KBM-7 (cell line): ENCODE measurements at regions not wholly inside any gene's neighbourhood (a gene's known extent, or its start where the extent isn't known, plus 50 kb on each side); places are given as distances from the start of the nearest gene placed in this dataset.

ENCODE experiments used
- DNase-seq: peaks from one replicate; pipeline ENCODE4 v3.0.0-alpha.2; 2015
- in situ Hi-C: fragments of 300-500 bp; cut with MboI; formaldehyde crosslinking; loops from 2 replicates; pipeline ENCODE4 v1.14.3; 2020; ENCODE audit warnings: low sequenced_read_pairs, low pct_unique_long_range_greater_than_20kb, mixed read lengths

DNA sequence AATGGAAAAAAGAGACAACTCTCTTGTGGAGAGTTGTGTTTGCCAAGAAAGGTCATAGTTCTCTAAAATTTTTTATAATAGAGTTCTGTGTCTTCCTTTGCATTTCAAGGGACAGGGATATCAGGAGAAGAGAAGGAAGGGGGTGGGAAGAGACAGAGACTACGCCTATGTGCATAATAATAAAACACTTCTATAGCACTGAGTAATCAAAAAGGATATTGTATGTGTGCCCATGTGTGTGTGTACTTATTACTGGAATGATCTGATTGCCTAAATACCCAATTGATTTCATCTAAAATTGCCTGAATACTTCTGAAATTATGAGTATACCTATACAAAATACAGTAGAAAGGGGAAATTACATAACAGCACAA is 803.7 kb upstream of the ACVR2A start:
- in situ Hi-C loops, result no loop called here
- no peak for DNase-seq

DNA sequence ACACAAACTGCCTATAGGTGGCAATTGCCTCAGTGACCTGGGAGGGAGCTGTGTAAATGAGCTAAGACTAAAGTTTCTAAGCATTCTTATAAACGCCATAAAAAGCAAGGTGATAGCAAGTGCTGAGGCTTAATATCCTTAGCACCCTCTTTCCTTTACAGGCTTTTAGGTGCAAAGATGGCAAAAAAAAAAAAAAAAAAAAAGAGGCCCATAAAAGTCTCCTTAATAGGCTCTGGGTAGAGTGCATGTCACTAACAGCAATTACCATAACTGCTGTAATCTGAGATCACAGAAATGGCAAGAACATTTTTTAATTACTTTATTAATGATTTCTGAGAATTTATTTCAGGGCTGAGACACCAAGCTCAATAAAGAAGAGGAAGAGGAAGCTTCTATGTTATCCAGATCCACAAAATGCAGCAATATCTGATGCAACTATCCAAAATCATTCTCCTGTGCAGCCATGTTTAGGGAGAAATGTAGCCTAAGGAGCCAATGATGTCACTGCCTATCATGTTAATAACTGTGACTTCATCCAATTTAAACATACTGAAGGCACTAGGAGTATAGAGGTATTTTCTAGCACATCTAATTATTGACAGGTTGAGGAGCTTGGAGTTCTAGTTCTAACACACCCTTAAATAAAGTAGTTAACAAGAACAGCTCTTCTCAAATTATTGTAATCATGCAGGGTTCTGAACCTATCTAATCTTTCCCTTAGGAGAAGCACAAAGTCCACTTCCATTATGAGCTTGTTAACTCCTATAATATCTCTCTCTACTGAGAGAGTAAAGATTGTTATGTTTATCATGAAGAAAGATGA is 804.3 kb upstream of the ACVR2A start:
- in situ Hi-C loops, result no loop called here
- DNase-seq, result no peak

DNA sequence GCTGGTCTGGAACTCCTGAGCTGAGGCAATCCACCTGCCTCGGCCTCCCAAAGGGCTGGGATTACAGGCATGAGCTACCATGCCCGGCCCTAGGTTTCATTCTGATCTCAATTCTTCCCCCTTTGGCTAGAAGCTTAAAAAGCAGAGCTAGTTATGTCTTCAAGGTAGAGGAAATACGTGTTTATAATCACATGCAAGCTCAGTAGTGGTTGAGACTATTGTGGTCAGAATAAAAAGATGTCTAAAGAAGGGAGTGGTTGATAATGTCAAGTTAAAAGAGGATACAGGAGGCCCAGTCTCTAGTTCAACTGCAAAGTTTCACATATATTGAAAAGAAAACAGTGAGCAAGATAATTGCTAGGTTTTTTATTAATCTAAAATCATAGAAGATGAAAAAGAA is 807.8 kb upstream of the ACVR2A start:
- no peak for DNase-seq
- in situ Hi-C loops, result no loop called here

DNA sequence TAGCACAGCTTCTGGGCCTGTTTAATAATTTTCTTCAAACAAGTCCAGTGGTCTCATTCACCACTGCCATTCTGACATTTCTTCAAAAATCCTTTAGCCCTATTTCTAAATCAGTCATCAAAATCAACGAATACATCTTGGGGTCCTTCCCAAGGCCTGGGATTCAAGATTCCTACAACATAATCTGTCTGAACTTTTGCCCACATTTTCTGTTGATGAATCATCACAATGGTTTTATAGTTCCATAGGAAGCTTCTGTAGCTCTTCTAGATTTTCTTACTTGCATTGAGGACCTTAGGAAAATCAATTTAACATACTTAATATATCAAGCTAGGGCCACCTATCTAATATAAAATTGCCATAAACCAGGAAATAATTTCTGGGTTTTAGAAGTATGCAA is 811.8 kb upstream of the ACVR2A start:
- in situ Hi-C loops, result no loop called here

DNA sequence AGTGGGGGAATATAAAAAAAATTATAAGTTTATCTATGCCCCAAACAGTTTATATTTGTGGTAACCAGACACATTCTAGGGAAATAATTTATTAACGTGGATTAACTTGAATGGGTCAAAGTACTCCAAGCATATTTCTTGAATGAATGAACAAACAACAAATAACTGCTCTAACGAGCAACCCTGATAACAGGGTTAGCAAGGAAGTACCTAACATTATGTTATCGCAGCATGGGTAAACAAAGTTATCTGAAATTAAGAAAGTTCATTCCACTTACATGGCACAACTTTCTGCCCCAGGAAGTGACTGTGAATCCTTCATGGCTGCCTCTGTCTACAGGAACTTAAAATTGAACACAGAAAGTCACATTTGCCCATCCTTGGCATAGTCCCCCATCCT is 812.9 kb upstream of the ACVR2A start:
- DNase-seq, result no peak
- in situ Hi-C loops, result no loop called here

More for the DNA sequence above, 811.8 kb upstream of the ACVR2A start:
- no peak for DNase-seq

DNA sequence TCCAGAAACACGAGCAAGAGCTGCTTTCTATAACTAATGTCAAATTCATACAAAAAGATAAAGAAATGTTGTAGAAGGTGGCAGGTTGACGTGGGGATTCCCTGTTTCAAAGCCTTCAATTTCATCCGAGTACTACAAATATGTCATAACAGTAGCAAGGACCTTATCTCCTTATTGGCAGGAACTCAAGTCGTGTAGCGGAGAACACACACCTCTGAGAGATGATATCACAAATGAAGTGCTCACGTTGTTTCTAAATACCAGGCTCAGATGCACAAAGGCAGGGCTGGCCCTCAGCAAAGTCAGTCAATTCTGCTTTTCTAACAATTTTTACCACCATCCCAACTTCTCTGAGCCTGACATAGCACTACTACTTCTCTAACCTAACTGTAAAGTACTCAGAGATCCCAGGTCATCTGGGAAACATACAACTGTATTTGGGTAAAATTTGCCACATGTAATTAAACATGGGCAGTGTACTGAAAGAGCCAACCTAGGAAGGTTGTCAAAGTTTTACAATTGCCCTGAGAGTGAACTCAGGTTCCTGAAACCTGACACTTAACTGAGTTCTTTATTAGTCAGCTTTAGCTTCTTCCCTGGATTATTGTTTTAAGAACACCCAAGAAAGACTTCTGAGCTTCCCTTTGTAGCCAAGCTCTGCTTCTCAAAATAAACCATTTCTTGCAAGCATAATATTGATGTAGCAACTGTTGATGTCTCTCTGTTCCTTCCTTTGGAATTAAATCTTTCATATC is 813.7 kb upstream of the ACVR2A start:
- in situ Hi-C loops, result no loop called here
- DNase-seq, result no peak

DNA sequence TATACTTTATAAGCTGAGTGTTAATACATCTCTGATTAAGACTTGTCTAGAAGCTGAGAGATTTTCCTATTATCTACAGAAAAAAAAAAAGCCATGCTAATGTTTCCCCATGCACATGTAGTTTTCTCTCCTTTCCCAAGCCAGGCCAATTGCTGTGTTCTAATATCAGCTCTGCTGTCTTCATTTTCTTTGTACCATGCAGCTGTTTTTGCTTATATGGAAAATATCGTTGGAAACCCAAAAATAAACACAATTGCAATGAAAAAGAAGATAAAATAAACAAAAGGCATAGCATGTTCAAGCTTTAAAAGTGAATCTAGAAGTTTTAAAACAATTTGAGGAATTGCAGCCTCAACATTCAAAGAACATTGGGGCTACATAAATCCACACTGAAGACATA is 817.4 kb upstream of the ACVR2A start:
- no peak for DNase-seq
- in situ Hi-C loops, result no loop called here

DNA sequence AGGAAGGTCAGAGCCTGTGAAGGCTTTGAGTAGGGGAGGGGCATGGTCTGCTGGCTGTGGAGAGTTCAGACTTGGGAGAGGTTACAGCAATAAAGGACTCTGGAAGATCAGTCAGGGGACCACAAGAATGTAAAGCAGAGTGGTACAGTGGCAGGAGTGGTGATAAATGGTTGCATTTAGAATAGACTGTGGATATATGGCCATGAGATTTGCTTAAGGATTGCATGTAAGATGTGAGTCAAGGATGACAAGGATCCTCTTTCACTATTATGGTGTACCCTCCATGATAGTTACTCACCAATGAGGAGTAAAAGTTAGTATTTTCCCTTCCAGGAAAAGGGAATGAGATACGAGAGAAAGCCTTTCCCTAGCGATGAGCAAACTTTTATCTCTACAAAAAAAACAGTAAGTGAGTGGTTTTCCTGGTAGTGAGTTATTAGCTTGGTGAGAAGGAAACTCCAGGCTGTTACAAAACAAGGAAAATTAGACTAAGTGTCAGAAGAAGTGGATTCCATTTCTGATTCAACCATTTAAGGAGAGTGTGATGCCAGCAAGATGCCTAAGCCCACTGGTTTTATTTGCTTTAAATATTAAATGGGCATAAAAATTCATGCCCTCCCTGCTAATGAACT is 818.0 kb upstream of the ACVR2A start:
- in situ Hi-C loops, result no loop called here
- no peak for DNase-seq

DNA sequence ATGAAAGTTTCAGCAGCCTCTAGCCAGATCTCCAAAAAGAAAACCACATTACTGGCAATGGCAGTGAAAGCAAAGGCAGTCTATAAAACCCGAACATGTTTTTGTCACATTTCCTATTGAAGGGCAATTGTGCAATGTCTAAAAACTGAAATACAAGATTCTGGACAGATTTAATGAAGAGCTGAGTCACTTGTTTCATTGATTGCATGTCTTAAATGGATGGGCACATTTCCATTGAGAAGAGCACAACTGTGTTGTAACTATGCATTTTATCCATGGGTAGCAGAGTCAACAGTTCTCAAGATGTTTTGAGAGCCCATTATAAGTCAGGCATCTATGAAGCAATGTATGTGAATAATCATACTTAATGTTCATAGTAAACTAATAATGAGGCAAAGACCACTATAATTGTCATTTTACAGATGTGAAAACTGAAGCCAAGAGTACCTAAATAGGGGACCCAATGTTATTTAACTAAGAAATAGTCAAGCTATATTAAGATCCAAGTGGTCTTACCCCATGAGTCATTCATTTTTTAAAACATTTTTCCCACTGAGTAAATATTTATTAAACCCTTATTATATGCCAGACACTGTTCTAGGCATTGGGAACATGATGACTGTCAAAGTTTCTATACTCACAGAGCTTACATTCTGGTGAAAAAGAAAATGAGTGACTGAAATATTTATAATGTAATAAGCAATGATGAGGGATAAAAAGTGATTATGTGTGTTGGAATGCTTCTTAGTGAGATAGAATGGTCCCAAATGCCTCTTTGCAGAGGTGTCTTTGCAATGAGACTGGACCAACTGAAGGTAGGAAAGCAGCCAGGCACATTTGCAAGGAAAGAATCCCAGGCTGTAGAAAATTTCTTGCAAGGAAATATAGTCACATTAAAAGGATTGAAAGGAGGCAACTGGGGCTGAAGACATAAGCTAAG is 818.9 kb upstream of the ACVR2A start:
- no peak for DNase-seq
- in situ Hi-C loops, result no loop called here

DNA sequence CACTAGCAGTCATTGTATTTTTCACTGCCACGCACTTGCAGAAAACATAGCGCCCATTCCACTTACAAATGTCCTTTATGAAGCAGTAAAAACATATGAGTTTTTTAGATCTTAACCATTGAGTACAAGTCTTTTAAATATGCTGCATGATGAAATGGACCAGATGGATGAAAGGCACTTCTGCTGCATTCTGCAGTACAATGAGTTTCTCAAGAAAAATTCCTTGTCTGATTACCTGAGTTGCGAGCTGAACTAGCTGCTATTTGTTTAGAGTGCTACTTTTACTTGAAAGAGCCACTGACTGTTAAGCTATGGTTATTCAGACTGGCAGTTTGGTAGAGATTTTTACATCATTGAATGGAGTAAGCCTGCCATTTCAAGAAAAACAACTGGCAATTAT is 825.5 kb upstream of the ACVR2A start:
- no peak for DNase-seq
- in situ Hi-C loops, result no loop called here

DNA sequence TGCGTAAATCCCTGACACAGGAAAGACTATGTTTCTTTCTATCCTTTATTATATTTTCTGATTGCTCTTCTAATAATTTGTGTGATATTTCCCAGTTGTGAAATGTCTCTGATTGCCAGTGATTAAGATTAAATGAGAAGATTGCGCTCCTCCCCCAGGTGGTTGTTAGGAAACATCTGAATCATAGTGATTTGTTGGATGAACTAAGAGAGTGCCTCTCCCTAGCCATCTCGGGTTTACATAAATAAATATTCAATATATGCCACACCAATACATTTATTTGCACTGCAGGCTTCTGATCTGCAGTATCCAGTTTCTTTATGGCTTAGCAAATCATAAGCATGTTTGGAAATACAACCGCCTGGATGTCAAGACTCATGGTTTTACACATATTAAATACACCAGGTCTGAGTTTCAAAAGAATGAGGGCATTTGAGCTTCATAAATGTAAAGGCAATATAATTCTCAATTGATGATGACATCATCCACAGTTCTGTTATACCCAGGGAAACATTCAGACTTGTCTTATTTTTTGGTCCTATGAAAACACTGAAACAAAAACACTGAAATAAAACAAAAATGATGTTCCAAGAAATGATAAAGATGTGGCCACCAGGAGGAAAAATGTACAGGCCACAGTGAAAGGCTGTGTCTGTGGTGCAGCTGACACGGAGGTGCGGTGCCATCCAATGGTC is 826.7 kb upstream of the ACVR2A start:
- DNase-seq, result no peak
- in situ Hi-C loops, result no loop called here

DNA sequence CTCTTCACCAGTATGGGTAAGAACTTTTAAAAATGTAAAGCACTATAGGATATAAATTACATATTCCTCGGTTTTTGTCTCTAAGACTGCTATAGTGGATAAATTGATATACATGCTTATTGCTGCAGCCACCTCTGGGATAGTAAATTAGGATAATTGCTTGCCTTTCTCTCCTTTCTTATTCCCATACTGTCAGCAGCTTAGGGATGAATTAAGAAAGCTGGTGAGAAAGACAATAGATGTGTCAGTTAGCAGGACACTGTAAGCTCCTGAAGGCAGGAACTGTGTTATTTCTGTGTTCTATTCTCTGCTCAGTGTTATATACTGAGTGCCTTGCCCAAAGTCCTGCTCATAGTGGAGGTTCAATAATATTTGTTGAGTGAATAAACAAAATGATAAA is 828.6 kb upstream of the ACVR2A start:
- DNase-seq, result no peak
- in situ Hi-C loops, result no loop called here

DNA sequence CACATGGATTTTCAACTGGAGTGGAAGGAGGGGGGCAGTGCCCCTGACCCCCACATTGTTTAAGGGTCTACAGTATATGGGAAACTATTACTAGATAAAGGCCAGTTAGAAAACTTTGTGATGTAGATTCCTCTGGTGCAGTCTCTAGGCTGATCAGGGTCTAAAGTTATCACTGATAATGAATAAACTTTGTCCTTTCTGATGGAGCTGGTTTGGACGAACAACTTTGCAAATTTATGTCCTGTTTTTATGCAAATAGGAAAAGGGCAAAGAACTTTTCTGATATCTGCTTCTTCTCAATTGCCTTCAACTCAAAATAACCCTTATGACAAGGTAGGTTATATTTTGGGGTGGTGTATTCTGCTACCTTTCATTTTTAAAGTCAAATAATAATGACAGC is 829.2 kb upstream of the ACVR2A start:
- no peak for DNase-seq
- in situ Hi-C loops, result no loop called here

DNA sequence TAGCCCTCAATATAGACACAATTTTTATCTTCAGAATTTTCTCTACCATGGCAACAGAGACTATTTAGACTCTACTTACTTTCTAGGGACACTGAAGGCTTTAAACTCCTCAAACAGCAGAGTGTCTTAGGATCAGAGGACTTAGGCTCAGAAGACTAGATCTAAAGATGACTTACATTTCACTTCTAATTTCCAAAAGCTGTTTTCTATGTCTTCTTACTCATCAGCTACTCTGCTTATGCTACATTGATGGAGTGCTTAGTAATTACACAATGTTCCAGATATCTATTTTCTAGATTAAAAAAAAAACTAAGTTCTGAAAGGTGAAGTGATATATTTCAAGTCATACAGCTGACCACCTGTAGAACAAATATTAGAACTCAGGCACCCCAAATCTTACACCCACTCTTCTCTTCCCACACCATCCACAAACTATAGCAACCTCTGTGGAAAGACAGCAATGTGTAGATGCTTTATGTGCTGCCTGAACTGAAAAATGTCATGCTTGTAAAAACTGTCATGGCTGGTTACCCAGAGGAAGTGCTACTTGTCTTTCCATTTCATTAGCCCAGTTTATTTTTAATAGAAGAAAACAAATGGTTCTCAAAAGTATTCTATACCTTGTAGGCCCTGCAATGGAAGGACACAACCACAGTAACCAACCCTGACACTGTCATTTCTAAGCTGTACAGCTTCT is 831.0 kb upstream of the ACVR2A start:
- DNase-seq, result no peak
- in situ Hi-C loops, result no loop called here

DNA sequence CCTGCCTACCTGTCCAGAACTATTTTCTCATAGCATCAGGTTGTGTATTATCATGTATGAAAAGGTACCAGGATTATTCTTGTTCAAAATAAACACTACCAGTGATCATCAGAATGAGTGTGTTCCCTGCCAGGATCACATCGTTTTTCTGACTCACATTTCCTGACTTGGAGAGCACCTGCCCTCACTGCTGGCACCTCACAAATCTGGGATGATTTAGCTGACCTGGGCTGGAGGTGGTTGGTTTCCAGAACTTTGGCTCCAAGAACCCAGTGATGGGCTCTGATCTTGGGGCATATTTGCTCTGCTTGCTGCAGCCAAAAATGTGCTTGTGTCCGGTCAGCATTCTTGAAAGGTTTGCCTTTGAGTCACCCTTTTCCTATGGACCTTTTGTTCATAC is 836.3 kb upstream of the ACVR2A start:
- no peak for DNase-seq
- in situ Hi-C loops, result no loop called here

DNA sequence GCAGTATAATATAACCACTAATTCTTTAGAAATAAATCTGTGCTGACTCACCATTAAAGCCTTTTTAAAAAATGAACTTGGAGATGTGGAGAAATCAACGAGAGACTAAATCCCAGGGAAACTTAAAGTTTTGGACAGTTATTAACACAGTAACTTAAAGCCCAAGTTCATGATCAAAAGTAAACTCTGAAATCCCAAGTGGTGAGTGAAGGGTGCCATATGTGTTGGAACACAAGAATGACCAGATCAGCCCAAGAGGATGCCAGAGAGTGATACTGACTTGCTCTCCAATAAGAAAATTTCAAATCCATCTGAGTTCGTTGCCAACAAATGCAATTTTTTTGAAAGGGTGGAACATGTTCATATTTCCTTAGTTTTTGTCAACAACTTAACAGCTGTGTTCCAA is 838.1 kb upstream of the ACVR2A start:
- in situ Hi-C loops, result no loop called here
- DNase-seq, result no peak

DNA sequence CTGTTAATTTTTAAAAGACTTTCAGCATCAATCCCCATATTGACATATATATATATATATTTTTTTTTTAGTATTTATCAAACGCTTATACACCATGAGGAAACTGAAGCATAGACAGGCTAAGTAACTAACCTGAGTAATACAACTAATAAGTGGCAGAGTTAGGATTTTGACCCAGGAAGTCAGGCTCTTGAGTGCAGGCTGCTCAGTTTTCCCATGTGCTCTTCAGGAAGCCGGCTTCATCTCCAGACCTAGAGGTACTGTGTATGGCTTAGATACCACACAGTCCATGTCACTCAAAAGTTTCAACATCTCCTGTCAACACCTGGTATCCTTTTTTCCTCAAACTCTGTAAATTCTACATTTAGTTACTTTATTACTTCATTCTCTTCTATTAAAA is 841.7 kb upstream of the ACVR2A start:
- no peak for DNase-seq
- in situ Hi-C loops, result no loop called here

DNA sequence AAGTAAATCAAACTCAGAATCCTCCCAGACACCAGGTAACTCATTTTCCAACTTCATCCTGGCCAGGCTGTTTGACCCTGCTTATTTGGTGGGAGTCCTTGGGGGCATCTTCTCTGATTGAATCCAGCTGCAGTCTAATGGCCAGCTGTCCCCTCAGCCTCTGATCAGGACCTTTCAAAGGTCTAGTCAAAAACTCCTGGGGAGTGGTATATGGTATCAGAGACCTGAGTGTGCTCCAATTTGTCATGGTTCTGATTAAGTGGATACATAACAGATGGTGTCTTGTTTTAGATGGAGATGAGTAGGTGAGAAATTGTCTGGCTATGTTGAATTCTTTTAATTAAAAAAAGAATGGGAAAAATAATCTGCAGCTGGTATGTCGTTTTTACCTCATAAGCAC is 842.6 kb upstream of the ACVR2A start:
- in situ Hi-C loops, result no loop called here
- DNase-seq, result no peak
